ENCODE measurements at regions not wholly inside any gene's neighbourhood (a gene's known extent, or its start where the extent isn't known, plus 50 kb on each side); places are given as distances from the start of the nearest gene placed in this dataset.

- DNase-seq = no peak
Measured at GRCh38 chr1:234746798-234747196, 136.8 kb upstream of the IRF2BP2 start.

DNA sequence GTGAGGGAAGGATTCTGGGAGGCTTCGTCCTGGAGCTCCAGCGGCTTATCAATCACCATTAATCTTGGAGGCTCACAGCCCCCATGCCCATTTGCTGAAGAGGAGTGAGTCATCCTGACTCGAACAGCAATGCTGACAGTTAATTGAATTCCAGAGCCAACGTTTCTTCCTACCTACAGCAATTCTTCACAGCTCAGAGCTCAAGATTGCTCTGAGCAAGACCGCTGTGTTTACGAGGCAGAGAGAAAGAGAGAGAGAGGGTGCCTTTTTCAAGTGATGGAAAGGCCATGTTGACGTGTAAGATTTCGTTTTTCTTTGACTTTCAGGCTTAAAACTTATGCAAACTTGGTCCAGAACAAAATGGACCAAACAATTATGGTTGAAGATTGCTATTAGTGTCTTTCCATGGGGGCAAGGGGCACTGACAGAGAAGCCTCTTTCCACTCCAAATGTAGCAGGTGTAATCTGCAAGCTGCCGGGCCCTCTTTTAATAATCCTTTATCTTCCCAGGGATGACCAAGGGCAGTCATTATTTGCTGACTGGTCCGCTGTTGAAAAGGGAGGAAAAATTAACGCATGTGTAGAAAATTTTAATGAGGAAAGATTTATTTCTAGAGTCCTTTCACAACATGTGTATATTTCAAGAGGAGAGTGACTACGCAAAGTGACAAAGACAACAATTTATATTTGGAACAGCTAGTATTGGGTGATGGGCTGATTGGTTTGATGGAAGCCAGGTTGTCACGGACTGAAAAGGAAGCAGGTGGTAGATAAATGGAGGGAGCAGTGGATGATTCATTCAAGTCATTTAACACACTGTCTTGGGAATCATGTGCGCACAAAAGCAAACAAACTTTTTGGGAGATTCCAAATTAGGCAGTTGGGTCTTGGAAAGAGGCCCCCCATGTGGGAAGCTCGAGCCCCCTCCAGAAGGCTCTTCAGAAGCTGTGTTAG, 136.1 kb upstream of the IRF2BP2 start:
- no peak for DNase-seq

- no peak for DNase-seq
Measured at GRCh38 chr1:234745276-234745675, 135.3 kb upstream of the IRF2BP2 start.

GRCh38 chr1:234743791-234744611, 134.0 kb upstream of the IRF2BP2 start:
- DNase-seq = no peak

GRCh38 chr1:234742622-234743021, 132.6 kb upstream of the IRF2BP2 start:
- DNase-seq = no peak

GRCh38 chr1:234737967-234738314, 128.0 kb upstream of the IRF2BP2 start:
- DNase-seq = peak; percentile 28

GRCh38 chr1:234735916-234736315, 125.9 kb upstream of the IRF2BP2 start:
- DNase-seq = no peak

GRCh38 chr1:234735476-234735875, 125.5 kb upstream of the IRF2BP2 start:
- no peak for DNase-seq

GRCh38 chr1:234734869-234735268, 124.9 kb upstream of the IRF2BP2 start:
- DNase-seq = no peak

- DNase-seq = no peak
Measured at GRCh38 chr1:234734412-234734835, 124.4 kb upstream of the IRF2BP2 start.

DNA sequence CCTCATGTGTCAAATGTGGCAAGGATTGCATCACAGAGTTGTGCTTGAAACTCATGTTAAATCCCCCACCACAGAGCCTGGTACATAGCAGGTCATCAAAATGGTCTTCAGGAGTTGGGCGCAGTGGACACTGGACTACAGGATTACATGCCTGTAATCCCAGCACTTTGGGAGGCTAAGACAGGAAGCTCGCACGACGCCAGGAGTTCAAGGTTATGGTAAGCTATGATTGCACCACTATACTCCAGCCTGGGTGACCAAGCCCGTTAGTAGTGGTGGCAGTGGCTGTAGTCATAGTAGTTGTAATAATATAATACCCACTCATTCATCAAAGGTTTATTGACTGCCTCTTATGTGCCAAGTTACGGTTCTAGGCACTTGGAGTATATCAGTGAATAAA, 123.4 kb upstream of the IRF2BP2 start:
- DNase-seq = no peak

GRCh38 chr1:234732671-234733390, 122.9 kb upstream of the IRF2BP2 start:
- DNase-seq = no peak

- no peak for DNase-seq
Measured at GRCh38 chr1:234732260-234732659, 122.3 kb upstream of the IRF2BP2 start.

GRCh38 chr1:234731569-234732085, 121.6 kb upstream of the IRF2BP2 start:
- no peak for DNase-seq

DNA sequence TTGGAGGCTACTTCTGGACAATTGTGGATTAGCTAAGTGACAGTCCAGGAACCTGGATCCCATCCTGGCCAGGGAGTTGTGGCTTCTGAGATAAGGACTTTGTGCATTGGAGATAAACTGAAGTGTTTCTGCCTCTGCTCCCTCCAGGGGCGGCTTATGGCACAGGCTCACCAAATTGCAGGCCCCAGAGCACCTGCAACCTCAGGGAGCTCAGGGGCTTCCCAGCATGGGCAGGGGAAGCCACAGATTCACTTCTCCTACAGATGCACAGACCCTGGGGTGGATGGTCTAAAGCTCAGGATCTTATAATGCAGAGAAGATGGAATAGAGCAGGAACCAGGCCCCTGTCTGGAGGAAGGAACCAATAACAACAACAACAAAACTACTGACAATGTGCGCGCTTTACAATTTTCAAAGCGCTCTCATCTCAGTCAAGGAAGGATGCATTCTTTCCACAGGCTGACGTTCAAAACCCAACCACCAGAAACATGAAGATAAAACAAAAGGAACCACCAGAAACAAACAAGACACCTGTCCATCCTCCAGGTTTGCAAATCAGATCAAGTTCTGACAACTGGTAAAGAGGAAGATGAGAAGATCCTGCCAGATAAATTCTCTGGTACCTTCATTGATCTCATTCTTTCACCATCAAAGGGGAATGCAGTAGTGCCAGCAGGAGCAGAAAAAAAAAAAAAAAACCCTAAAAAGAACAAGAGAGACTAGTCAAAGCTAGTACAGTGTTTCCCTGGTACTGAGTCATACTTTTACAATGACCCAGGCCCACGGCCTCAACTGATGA, 121.0 kb upstream of the IRF2BP2 start:
- DNase-seq = no peak

GRCh38 chr1:234730475-234730769, 120.4 kb upstream of the IRF2BP2 start:
- no peak for DNase-seq

DNA sequence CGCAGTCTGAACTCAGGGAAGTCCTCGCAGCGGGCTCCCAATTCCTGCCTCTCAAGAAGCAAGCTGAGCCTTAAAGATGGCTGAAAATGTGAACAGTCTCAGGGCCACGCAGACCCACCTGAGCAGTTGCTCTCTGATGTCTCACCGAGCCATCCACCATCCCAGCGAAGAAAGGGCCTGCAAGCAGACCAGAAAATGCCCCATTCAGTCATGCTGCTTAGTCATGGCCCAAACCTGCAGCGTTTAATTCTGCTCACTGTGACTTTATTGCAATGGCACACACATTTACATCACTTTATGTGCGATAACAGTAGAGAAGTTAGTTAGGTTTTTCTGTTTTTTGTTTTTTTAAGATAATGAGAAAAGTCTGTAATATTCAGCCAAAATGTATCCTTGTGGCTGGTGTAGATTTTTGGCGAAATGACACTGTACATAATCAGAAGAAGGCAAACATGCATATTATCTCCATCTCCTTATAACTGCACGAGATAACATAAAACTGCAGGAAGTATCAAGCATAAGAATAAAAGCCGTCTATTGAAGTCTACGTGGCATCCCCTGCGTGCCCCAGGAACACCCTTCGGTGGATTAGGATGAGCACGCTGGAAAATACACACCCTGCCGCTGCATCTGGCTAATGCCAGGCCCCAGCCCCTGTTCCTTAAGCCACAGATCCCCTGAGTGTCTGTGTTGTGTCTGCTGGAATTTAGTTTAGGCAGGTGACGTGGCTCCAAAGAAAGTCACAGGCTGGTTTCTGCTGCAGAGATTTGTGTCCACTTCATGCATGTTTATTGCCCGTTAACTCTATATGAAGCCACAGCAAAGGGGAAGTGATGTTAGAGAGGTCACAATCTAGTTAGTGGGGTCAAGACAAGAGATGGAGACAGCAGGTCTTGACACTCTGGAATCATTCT, 119.8 kb upstream of the IRF2BP2 start:
- DNase-seq = no peak

- DNase-seq = no peak
Measured at GRCh38 chr1:234728740-234729139, 118.8 kb upstream of the IRF2BP2 start.

- DNase-seq = no peak
Measured at GRCh38 chr1:234727018-234727940, 117.3 kb upstream of the IRF2BP2 start.

- DNase-seq = no peak
Measured at GRCh38 chr1:234726359-234726943, 116.5 kb upstream of the IRF2BP2 start.
